ENCODE measurements at regions not wholly inside any gene's neighbourhood (a gene's known extent, or its start where the extent isn't known, plus 50 kb on each side); places are given as distances from the start of the nearest gene placed in this dataset.
A peak's percentile ranks its signal among the peaks of the same experiment; 100 is the strongest.

GRCh38 chr4:73929278-73929677 lies 52.5 kb downstream of the PF4 start:
- no peak for DNase-seq

- no peak for DNase-seq
These were observed 54.4 kb downstream of the CXCL1 start for GRCh38 chr4:73923631-73923937.

- peak; percentile 63 for DNase-seq
These were observed 53.8 kb downstream of the CXCL1 start for GRCh38 chr4:73922766-73923630.

GRCh38 chr4:73922317-73922716 lies 53.1 kb downstream of the CXCL1 start:
- DNase-seq: no peak
